ENCODE measurements at regions not wholly inside any gene's neighbourhood (a gene's known extent, or its start where the extent isn't known, plus 50 kb on each side); places are given as distances from the start of the nearest gene placed in this dataset.

DNA sequence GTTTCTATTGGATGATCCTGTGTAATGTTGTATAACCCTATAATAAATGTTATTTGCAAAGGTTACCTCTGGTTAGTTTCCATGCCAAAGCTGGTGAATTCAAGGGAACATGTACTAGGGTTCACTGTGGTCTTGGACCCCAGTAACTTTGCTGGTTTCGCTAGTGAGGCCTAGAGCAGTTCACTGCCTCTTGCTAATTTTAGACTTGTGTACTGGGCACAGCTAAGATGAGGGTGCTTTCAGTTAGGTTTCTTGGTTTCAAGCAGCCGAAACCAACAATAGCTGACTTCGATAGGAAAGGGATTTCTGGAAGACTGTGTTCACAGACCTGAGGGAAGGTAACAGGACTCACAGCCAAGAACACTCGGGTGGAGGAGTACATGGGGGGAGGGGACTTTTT, 215.5 kb upstream of the BCOR start:
- no peak for DNase-seq

DNA sequence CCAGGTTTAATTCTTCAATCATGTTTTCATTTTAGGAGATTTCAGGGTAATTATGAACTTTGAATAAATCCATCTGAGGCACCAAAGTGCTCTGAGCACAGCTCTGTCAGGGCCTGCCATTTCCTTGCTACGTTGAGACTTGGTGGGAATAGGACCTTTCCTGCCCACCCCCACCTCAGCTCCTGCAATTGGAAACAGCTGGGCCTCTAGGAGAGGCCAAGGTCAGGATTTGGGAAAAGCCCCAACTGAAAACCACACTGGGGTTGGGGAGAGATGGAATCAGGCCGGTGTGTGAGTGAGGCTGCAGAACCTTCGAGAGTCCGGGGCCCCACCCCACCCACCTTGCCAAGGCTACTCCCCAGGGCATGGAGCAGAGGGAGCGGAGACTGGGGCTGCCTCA, 212.7 kb upstream of the BCOR start:
- peak; percentile 18 for DNase-seq

DNA sequence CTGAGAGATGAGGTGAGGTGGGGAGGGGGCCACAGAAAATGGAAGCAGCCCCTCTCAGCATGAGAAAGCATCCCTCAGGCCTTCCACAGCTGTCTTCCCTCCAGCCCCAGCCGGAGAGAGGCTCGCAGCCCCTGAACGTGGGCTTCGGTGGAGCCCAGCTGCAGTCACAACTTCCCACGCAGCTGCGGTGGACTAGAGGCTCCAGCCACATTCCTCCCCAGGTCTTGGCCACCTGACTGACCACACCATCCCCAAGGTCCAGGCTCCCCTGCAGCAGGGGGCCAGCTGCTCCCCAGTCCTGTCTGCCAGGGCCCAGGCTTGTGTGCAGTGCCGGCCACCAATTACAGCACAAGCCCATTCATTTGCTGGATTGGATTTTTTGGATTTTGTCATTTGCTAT, 212.3 kb upstream of the BCOR start:
- DNase-seq = peak; percentile 55

DNA sequence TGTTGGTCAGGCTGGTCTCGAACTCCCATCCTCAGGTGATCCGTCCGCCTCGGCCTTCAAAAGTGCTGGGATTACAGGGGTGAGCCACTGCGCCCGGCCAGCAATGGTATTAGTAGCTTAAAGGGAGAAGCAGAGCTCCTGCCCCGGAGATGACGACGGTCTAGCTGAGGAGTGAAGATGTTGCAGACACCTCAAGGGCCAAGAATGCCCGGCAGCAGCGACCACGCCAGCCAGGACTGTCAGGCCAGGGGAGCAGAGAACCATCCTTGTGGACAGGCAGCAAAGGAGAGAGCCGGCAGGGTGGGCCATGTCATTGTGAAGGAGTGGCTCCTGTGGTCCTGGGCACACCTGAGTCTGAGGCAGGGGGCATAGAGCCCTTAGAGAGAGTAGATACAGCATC, 210.1 kb upstream of the BCOR start:
- no peak for DNase-seq

DNA sequence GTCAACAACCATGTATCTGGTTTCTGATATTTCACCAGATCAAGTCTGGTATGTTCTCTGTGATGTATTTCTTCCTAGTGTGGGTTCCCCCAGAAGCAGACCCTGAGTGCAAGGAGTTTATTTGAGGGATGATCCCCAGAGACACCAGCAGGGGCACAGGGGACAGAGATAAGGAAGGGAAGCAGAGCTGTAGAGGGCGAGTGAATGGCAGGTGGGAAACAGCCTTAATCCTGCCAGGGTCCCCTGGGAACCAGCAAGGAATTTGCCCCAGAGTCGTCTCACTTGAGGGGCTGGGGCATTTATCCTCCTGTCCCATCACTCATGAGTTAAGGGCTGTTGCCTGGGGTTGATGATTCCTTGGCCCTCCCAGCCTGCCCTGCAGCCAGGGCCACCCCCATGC, 206.4 kb upstream of the BCOR start:
- no peak for DNase-seq

DNA sequence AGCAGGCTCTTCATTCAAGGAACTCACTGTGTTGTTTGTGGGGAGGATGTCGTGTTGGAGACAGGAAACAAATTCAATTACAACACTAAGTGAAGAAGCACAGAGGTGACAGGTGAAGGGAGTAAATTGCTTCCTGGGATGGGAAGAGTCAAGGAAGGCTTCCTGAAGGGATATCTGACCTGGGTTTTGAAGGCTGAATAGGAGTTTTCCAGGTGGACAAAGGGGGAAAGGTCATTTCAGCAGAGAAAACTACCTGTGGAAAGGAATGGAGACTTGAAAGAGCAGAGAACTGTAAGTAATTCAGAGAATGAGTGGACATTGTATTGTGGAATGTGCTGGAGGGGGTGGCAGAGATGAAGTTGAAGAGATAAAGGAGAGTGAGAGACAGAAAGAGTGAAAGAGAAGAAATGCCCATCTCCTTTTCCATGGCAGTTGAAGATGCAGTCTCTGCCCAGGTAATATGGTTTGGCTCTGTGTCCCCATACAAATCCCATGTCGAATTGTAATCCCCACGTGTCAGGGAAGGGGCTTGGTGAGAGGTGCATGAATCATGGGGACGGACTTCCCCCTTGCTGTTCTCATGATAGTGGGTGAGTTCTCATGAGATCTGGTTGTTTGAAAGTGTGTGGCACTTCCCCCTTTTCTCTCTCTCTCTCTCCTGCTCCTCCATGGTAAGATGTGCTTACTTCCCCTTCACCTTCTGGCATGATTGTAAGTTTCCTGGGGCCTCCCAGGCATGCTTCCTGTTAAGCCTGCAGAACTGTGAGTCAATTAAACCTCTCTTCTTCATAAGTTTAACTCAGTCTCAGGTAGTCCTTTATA, 205.7 kb upstream of the BCOR start:
- DNase-seq = no peak

DNA sequence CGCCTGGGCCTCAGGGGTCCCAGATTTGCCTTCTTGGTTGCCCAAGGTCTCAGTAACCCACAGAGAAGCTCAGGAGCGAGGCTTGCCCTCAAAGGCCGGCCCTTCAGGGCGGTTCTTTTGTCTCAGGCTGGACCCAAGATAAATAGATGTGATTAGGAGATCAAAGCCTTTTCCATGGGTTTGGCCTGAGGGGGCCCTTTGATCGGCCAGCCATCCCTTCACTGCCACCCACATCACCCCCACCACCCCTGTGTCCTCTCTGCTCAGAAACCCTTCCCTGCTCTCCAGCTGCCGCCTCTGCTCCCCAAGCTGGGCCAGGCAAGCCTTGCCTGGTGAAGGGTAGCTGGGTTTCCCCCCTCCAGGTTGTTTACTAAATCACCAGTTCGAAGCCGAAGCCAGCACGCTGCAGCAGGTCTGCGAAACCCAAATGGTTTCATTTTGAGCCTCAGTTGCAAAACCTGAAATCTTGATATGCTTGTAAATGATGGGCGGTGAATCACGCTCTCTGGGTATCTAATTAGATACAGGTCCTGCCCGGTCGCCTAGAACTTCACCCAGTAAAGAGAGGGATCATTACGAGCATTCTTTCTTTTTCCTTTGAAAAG, 202.6 kb upstream of the BCOR start:
- DNase-seq = no peak

DNA sequence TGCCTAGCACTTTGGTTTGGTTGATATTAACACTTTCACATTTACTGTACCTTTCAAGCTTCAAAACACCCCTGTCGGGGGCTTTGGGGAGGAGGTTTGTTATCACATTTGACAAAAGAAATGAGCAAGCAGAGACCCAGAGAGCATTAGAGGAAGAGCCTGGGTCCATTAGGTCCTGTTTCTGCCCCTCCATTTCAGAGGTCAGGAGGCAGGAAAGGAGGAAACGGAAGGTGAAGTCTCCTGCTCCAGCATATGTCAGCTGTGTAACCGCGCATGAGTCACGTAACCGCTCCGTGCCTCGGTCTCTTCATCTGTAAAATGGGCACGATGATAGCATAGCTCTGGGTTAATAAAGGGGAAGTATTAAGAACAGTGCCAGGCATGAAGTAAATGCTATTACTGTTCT, 201.9 kb upstream of the BCOR start:
- no peak for DNase-seq

DNA sequence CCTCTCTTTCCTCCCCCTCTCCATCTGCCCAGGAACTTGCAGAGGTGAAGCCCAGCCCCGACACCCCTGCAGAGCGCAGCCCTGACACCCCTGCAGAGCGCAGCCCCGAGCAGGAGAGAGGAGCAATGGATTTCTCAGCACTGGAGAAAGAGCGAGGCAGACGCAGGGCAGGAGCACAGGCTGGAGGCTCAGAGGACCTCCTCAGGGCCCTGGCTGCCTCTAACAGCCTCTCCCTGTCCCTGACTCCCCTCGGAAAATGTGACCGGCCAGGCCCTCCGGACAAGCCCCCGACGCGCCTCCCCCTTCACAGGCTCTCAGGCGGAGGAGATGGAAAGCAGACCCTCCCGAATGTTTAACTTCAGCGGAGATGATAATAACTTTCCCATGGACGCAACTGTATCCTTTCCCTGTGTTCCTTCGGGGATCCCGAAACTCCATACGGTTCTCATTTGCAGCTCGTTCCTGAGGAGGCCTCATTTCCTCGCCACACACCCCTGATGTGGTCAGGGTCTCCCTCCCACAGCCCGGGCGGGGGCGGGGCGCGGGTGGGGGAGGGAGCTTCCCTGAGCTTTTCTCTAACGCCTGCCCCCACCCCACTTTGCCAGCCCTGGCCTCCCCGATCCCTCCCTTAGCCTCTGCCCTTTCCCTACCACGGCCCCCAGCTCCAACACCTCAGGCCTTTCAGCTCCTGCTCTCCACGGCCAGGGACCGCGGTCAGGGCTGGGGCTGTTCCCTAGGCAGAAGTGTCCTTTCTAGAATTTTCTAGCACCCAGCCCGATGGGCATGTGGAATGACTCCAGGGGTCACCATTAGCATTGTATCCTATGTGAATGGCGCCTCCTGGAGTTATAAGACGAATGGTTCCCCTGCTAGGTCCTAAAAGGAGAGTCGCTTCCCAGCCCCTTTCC, 201.1 kb upstream of the BCOR start:
- DNase-seq = peak; percentile 46

DNA sequence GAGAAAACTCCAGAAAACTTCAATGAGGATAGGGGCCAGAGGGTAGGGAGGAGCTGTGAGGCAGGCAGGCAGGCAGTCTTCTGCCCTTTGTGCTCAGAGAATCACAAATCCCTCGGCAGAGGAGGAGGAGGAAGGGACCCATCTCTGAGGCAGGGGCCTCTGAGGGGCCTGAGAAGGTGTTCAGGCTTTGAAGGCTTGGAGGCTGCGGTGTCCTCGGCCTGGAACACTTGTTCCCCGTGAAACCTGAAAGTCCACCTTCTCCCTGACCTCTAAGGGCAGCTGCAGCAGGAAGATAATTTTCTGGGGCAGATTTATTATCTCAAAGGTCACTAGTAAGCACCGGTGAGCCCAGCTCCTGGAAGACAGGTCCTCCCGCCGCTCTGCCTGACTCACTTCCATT, 200.3 kb upstream of the BCOR start:
- DNase-seq = no peak

DNA sequence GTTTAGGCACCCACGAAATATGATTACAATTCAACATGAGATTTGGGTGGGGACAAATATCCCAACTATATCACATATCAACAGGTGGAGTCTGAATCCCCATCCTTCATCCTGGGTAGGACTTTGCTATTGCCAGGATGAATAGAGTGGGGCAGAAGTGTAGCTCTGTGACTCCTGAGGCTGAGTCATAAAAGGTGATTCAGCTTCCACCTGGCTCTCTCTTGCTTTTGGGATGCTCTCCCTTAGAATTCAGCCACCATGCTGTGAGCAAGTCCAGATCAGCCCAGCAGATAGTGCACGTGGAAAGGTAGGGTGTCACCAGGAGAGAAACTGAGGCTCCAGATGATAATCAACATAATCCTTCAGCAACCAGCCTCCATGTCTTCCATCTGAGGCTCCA, 193.8 kb upstream of the BCOR start:
- no peak for DNase-seq

DNA sequence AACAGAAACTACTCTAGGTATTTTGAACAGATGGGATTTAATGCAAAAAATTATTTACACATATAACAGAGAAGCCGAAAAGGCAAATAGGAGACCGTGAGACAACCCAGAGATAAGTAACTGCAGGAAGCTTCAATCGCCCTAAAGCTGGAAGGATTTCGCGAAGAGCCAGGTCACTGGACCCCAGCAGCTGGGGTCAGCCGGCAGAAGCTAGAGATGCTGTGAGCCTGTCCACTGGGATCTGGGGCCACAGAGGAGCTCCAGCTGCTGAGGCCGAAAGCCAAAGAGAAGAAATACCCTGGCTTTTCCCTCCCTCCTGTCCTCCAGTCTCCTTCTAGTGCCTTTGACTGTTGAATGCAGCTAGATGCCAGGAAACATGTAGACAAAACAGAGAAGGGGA, 192.8 kb upstream of the BCOR start:
- DNase-seq = no peak

DNA sequence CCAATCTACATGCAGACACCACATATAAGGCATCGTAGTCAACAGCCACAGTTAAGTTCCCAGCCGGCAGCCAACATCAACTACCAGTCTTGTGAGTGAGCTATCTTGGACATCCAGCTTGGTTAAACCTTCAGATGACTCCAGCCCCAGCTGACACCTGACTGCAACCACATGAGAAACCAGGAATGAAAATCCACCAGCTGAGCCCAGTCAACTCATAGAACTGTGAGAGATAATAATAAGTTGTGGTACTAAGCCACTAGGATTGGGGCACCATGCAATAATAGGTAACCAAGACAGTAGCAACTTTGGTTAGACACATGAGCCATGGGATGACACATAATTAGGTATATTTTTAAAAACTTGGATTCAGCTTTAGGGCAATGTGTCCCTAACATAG, 188.1 kb upstream of the BCOR start:
- no peak for DNase-seq

DNA sequence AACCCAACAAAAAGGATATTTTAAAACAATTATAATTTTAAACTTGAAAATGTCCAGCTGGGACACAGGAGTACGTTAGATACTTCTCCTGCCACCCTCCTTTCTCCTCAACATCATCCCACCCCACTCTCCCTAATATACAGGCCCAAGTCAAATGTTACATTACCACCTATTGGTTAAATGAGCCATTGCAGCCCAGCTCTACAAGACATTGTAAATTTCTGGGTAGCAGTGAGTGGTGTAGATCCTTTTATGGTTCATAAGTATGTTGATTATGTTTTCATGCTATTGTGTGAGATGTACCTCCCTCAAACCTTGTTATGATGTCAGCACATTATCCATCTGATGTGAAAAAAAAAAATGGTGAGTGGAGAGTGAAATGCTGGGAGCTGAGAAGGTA, 187.1 kb upstream of the BCOR start:
- DNase-seq = no peak

DNA sequence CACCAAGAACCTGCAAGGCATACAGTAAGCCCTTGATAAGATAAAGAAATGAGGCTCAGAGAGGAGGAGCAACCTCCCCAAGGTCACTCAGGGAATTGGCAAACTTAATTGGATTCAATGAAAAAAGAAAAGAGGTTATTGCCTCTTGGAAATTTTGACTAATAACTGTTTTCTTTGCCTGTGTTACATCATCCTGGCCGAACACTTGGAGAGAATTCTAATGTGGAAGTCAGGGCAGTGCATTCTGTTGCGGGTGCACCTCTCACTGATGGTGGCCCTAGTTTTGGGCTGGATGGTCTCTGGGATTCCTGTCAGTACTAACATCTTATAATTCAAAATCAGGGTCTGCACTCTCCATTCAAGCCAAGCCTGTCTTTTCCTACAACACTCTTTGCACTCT, 186.2 kb upstream of the BCOR start:
- DNase-seq = no peak

DNA sequence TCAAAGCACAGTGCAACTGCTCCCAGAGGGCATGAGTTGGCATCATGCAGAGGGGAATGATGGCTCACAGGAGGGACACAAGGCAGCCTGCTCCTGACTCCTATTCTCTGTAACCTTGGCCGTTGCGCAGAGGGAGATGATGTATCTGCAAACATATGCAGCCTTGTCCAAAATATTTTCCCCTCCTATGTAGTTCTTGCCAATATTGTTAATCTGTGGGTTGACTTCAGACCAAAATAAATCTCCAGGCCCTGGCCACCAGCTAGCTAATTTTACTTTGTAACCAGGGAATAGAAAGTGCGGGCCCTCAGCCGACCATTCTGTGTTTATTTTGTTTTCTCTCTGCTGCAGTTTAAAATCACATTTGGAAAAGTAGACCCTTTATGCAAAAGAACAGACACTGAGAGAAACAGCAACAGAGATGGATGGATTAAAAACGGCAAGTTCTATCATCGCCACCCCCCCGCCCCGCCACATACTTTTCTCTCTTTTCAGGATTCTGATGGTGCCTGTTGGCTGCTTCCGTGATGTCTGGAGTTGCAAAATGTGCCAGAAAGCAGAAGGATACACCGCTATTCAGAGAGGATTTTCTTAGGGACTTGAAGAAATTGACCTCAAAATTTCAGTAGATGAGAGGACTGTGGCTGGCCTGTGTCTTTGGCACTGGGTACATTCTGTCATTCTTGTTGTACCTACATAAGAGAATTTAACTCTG, 185.3 kb upstream of the BCOR start:
- DNase-seq = peak; percentile 46

DNA sequence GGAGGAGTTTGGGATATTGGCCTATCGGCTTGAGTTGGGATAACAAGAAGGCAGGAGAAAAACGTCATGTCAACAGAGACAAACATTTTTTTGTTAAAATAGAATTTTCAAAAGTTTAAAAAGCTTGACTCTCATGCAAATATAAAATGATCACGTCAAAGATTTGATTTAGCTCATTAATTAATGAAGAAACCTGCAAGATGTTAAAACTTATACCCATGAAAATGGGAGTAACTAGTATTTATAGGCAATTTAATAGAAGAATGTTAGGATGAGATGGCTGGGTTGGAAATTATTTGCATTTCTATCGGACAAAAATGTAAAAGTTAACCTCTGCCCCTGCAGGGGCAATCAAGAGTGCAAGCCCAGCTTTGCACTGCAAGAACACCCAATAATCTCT, 184.6 kb upstream of the BCOR start:
- no peak for DNase-seq

DNA sequence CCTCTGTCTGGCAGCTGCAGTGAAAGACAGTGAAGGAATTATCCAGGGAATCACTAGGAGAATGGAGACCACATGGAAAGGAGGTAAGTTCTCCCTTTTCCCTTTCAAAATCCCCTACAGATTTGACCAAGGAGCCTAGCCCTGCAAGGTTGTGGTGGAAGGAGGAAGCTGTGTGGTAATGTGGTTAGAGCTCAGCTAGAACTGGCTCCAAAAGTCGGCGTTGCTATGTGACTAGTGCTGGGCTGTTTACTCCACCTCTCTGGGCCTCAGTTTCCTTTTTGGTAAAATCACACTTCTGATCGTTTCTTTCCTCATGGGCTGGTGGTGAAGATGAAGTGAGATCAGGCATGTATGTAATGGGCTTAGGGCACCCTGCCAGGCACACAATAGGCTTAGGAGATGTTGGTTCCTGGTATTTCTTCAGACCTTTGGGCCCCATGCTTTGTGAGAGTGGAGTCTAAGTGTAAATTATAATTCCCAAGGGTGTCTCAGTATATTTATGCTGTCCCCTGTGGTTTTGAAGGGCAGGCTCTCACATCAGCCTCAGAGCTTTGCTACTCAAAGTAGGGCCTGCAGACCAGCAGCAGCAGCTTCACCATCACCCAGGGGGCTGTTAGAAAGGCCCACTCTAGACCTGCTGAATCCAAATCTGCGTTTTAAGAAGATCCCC, 183.7 kb upstream of the BCOR start:
- no peak for DNase-seq

DNA sequence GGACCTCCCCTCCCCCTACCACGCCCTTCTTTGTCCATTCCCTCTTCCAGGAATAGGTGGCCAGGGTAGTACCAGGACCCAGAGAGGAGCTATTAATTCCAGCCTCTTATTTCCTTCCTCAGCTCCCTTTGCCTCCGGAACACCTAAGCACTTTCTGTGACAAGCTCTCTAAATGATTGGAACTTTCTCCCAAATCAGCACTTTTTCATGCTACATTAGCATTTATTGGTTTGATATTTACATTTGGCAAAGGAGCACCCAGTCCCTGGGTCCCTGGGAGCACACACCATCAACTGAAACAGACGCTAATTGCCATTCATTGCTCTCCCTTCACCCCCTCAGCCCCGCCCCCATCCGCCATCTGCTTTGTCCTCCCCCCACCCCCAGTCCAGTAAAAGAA, 182.0 kb upstream of the BCOR start:
- no peak for DNase-seq

DNA sequence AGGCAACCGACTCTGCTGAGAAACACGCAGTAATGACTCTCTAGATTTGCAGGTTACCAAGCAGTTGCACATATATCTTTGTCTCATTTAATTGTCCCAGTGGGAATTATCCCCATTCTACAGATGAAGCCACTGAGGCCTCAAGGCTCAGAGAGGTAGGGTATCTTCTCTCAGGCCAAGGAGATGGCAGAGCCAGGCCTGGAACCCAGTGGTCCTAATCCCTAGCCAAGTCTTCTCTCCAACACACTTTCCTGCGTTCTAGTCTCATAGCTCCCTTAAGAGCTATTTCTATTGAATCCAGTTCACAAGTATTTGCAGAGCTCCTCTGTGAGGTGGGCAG, 181.3 kb upstream of the BCOR start:
- no peak for DNase-seq

DNA sequence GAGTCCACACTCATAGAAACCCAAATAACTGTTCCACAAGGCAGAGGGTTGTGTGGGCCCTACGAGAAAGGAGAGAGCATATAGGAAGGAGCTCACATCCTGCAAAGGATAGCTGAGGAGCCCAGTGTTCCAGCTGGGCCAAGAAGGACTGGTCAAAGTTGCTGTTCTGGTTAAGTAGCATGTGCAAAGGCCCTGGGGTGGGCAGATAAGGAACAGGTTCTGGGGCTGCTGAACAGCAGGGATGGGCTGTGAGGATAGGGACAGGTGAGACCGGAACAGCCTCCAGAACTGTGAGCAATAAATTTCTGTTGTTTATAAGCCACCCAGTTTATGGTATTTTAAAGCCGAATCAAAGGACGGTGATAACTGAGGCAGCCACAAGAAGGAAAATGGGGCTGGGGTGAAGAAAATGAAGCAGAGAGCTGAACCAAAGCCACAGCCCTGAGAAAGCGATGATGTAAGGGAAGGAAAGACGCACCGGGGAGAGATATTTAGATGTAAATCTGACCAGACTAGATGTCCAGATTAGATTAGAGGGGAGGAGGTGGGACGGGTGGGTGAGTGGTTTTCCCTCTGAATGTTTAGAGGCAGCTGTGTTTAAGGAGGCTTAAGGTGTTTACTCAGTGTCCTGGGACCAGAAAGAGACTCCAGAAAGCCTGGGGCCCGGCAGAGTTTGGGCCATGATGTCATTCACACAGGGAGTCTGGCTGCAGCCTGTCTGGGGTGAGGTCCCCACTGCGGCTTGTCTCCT, 180.8 kb upstream of the BCOR start:
- DNase-seq = peak; percentile 45
